ENCODE measurements at regions not wholly inside any gene's neighbourhood (a gene's known extent, or its start where the extent isn't known, plus 50 kb on each side); places are given as distances from the start of the nearest gene placed in this dataset.

DNA sequence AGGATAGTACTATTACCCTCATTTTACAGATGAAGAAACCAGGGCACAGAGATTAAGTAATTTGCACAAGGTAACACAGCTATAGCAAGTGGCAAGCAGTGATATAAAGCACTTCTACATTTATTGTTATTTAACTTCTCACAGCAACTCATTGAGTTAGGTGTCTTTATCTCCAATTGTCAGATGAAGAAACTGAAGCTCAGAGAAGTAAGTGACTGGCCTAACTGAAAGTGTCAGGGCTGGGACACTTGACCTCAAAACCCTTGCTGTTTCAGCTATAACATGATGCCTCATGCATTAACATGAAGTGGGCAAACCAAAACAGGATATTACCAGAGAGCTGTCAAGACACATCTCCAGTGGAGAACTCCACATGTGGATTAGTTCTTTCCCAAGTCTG is 65.8 kb upstream of the LEKR1 start:
- TF ChIP-seq POLR2A (IDR thresholded peaks at IDR 0.05; ENCODE audit: low read depth, low read length) (no peak), POLR2AphosphoS5 (IDR thresholded peaks at IDR 0.05; ENCODE audit: low read depth, low read length) (no peak)

All from GM12892 (cell line).